ENCODE measurements at regions not wholly inside any gene's neighbourhood (a gene's known extent, or its start where the extent isn't known, plus 50 kb on each side); places are given as distances from the start of the nearest gene placed in this dataset.

GRCh38 chr12:92502417-92503028 is 200.3 kb upstream of the PLEKHG7 start:
- intact Hi-C loops (cut with micrococcal nuclease; ENCODE audit: unreplicated experiment): loop anchor here (1.0 kb wide), 1 partner anchor 68 kb away; no protein-coding TSS in a partner anchor
- ChIA-PET POLR2A (no interaction called here), CTCF (no interaction called here)
- Mint-ChIP-seq H3K36me3 (ENCODE audit: insufficient read depth, unreplicated experiment) (no peaks in the 10 kb centered on the region), H3K27me3 (ENCODE audit: insufficient read depth, unreplicated experiment) (no peaks in the 10 kb centered on the region), H3K4me3 (ENCODE audit: unreplicated experiment) (no peak overlapping the region), H3K27ac (ENCODE audit: unreplicated experiment) (no peak overlapping the region), H3K4me1 (ENCODE audit: low read depth, unreplicated experiment) (peaks cover 8% of the 10 kb centered on the region), H3K9me3 (ENCODE audit: unreplicated experiment) (no peaks in the 10 kb centered on the region)
- no peaks in the 10 kb centered on the region for H3K4me1 ChIP-seq
- no peak for TF ChIP-seq CTCF (IDR thresholded peaks at IDR 0.05; ENCODE audit: insufficient read depth in 1 of 2, low read depth in 1 of 2, low read length in 1 of 2, severe bottlenecking in 1 of 2, unreplicated experiment in 1 of 2)
- H3K36me3 ChIP-seq (ENCODE audit: control insufficient read depth, insufficient read depth, low read length): no peaks in the 10 kb centered on the region
- BruUV-seq (replicated peaks): no TSS peak
- H3K4me3 ChIP-seq (ENCODE audit: low read depth, low read length): no peak overlapping the region
- DNase-seq: no peak
- no peaks in the 10 kb centered on the region for H3K9me3 ChIP-seq
- H3K27me3 ChIP-seq (replicated peaks; ENCODE audit: control insufficient read depth, insufficient read depth, low read length): no peaks in the 10 kb centered on the region; the same call in 1 of the 2 replicates

GRCh38 chr12:92496790-92497189 is 206.0 kb upstream of the PLEKHG7 start:
- Mint-ChIP-seq H3K4me1 (ENCODE audit: low read depth, unreplicated experiment) (no peaks in the 10 kb centered on the region), H3K9me3 (ENCODE audit: unreplicated experiment) (no peaks in the 10 kb centered on the region), H3K27me3 (ENCODE audit: insufficient read depth, unreplicated experiment) (no peaks in the 10 kb centered on the region), H3K4me3 (ENCODE audit: unreplicated experiment) (no peak overlapping the region), H3K27ac (ENCODE audit: unreplicated experiment) (no peak overlapping the region), H3K36me3 (ENCODE audit: insufficient read depth, unreplicated experiment) (no peaks in the 10 kb centered on the region)
- Histone ChIP-seq H3K9me3 (no peaks in the 10 kb centered on the region), H3K27me3 (replicated peaks; ENCODE audit: control insufficient read depth, insufficient read depth, low read length) (no peaks in the 10 kb centered on the region; the same call in 1 of the 2 replicates), H3K4me1 (no peaks in the 10 kb centered on the region), H3K4me3 (ENCODE audit: low read depth, low read length) (no peak overlapping the region), H3K36me3 (ENCODE audit: control insufficient read depth, insufficient read depth, low read length) (no peaks in the 10 kb centered on the region)
- ChIA-PET CTCF (no interaction called here), POLR2A (no interaction called here)
- no peak for DNase-seq
- intact Hi-C loops (cut with micrococcal nuclease; ENCODE audit: unreplicated experiment): no loop called here
- TF ChIP-seq CTCF (IDR thresholded peaks at IDR 0.05; ENCODE audit: insufficient read depth in 1 of 2, low read depth in 1 of 2, low read length in 1 of 2, severe bottlenecking in 1 of 2, unreplicated experiment in 1 of 2): no peak
- BruUV-seq (replicated peaks): no TSS peak

GRCh38 chr12:92495108-92495507 is 207.7 kb upstream of the PLEKHG7 start:
- CTCF ChIA-PET: no interaction called here
- intact Hi-C loops (cut with micrococcal nuclease; ENCODE audit: unreplicated experiment): no loop called here
- no peak for TF ChIP-seq CTCF (IDR thresholded peaks at IDR 0.05; ENCODE audit: insufficient read depth in 1 of 2, low read depth in 1 of 2, low read length in 1 of 2, severe bottlenecking in 1 of 2, unreplicated experiment in 1 of 2)
- H3K4me1 Mint-ChIP-seq (ENCODE audit: low read depth, unreplicated experiment): no peaks in the 10 kb centered on the region
- Histone ChIP-seq H3K4me3 (ENCODE audit: low read depth, low read length) (no peak overlapping the region), H3K9me3 (no peaks in the 10 kb centered on the region), H3K27me3 (replicated peaks; ENCODE audit: control insufficient read depth, insufficient read depth, low read length) (no peaks in the 10 kb centered on the region; the same call in 1 of the 2 replicates), H3K4me1 (no peaks in the 10 kb centered on the region), H3K36me3 (ENCODE audit: control insufficient read depth, insufficient read depth, low read length) (no peaks in the 10 kb centered on the region)
- no peaks in the 10 kb centered on the region for H3K9me3 Mint-ChIP-seq (ENCODE audit: unreplicated experiment)
- peaks cover 3% of the 10 kb centered on the region for H3K27me3 Mint-ChIP-seq (ENCODE audit: insufficient read depth, unreplicated experiment)
- no peak overlapping the region for H3K27ac Mint-ChIP-seq (ENCODE audit: unreplicated experiment)
- no TSS peak for BruUV-seq (replicated peaks)
- no peak overlapping the region for H3K4me3 Mint-ChIP-seq (ENCODE audit: unreplicated experiment)
- no peaks in the 10 kb centered on the region for H3K36me3 Mint-ChIP-seq (ENCODE audit: insufficient read depth, unreplicated experiment)
- POLR2A ChIA-PET: no interaction called here
- no peak for DNase-seq

Measured in Caco-2 (cell line).